ENCODE measurements at regions not wholly inside any gene's neighbourhood (a gene's known extent, or its start where the extent isn't known, plus 50 kb on each side); places are given as distances from the start of the nearest gene placed in this dataset.
"Not testable (repeated sequence)": the region's sequence is repeated elsewhere in the genome, so short reads cannot be mapped to it uniquely, and the experiment has no call there.

- TF ChIP-seq, protein P1, sequence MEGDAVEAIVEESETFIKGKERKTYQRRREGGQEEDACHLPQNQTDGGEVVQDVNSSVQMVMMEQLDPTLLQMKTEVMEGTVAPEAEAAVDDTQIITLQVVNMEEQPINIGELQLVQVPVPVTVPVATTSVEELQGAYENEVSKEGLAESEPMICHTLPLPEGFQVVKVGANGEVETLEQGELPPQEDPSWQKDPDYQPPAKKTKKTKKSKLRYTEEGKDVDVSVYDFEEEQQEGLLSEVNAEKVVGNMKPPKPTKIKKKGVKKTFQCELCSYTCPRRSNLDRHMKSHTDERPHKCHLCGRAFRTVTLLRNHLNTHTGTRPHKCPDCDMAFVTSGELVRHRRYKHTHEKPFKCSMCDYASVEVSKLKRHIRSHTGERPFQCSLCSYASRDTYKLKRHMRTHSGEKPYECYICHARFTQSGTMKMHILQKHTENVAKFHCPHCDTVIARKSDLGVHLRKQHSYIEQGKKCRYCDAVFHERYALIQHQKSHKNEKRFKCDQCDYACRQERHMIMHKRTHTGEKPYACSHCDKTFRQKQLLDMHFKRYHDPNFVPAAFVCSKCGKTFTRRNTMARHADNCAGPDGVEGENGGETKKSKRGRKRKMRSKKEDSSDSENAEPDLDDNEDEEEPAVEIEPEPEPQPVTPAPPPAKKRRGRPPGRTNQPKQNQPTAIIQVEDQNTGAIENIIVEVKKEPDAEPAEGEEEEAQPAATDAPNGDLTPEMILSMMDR (IDR thresholded peaks at IDR 0.05; ENCODE audit: low read depth, low read length) = no peak
- DNase-seq (ENCODE audit: low read depth, low spot score) = no peak
- CTCF ChIA-PET = no interaction called here
- Histone ChIP-seq H3K9me3 (ENCODE audit: control insufficient read depth, insufficient read depth, low read length) (no peaks in the 10 kb centered on the region), H3K4me3 (ENCODE audit: low read depth, low read length) (no peak overlapping the region), H3K27ac (ENCODE audit: low read depth, low read length) (no peak overlapping the region), H3K27me3 (ENCODE audit: control insufficient read depth, insufficient read depth, low read length) (no peaks in the 10 kb centered on the region)
- POLR2A ChIA-PET = no interaction called here
Measured at GRCh38 chr1:68767941-68768340, 271.1 kb upstream of the DEPDC1 start.

- TF ChIP-seq, protein P1 (IDR thresholded peaks at IDR 0.05; ENCODE audit: low read depth, low read length) = no peak
- H3K9me3 ChIP-seq (ENCODE audit: control insufficient read depth, insufficient read depth, low read length) = no peaks in the 10 kb centered on the region
- DNase-seq (ENCODE audit: low read depth, low spot score) = no peak
- H3K27ac ChIP-seq (ENCODE audit: low read depth, low read length) = no peak overlapping the region
- ChIA-PET POLR2A (no interaction called here), CTCF (no interaction called here)
- no peaks in the 10 kb centered on the region for H3K27me3 ChIP-seq (ENCODE audit: control insufficient read depth, insufficient read depth, low read length)
- H3K4me3 ChIP-seq (ENCODE audit: low read depth, low read length) = no peak overlapping the region
Measured at GRCh38 chr1:68770817-68771216, 273.9 kb upstream of the DEPDC1 start.

DNA sequence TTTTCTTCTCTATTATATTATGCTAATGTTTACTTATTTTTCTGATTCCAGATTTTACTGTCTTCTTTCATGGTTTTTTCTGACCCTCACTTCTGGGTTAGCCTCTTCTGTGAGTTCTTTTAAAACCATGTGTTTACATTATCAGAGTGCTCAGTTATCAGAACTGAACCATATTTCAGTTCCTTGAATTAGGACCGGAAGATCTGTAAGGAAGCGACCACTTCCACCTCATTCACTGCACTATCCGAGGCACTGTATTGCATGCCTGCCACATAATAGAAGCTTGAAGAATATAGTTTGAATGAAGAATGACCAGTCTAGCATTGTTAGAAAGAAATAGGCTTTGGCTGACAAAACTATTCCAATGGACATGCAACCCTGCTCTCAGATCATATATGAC lies 281.0 kb upstream of the DEPDC1 start:
- TF ChIP-seq, protein P1 (IDR thresholded peaks at IDR 0.05; ENCODE audit: low read depth, low read length) = no peak
- Histone ChIP-seq H3K27ac (ENCODE audit: low read depth, low read length) (no peak overlapping the region), H3K27me3 (ENCODE audit: control insufficient read depth, insufficient read depth, low read length) (no peaks in the 10 kb centered on the region), H3K9me3 (ENCODE audit: control insufficient read depth, insufficient read depth, low read length) (no peaks in the 10 kb centered on the region), H3K4me3 (ENCODE audit: low read depth, low read length) (no peak overlapping the region)
- ChIA-PET CTCF (no interaction called here), POLR2A (no interaction called here)
- DNase-seq (ENCODE audit: low read depth, low spot score) = no peak

GRCh38 chr1:68779841-68780240 lies 283.0 kb upstream of the DEPDC1 start:
- H3K27me3 ChIP-seq (ENCODE audit: control insufficient read depth, insufficient read depth, low read length); H3K27ac ChIP-seq (ENCODE audit: low read depth, low read length); CTCF ChIA-PET; H3K4me3 ChIP-seq (ENCODE audit: low read depth, low read length); POLR2A ChIA-PET; DNase-seq (ENCODE audit: low read depth, low spot score); H3K9me3 ChIP-seq (ENCODE audit: control insufficient read depth, insufficient read depth, low read length): not testable (repeated sequence)

DNA sequence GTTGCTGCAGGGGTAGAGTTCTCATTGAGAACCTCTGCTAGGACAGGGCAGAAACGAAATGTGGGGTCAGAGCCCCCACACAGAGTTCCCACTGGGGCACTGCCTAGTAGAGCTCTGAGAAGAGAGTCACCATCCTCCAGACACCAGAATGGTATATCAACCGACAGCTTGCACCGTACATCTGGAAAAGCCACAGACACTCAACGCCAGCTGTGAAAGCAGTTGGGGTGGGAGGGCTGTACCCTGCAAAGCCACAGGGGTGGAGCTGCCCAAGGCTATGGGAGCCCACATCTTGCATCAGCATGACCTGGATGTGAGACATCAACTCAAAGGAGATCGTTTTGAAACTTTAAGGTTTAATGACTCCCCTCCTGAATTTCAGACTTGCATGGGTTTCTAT lies 284.0 kb upstream of the DEPDC1 start:
- TF ChIP-seq, protein P1 (IDR thresholded peaks at IDR 0.05; ENCODE audit: low read depth, low read length) = no peak
- ChIA-PET POLR2A (no interaction called here), CTCF (no interaction called here)
- H3K9me3 ChIP-seq (ENCODE audit: control insufficient read depth, insufficient read depth, low read length) = no peaks in the 10 kb centered on the region
- no peak overlapping the region for H3K4me3 ChIP-seq (ENCODE audit: low read depth, low read length)
- DNase-seq (ENCODE audit: low read depth, low spot score) = no peak
- H3K27me3 ChIP-seq (ENCODE audit: control insufficient read depth, insufficient read depth, low read length) = no peaks in the 10 kb centered on the region
- H3K27ac ChIP-seq (ENCODE audit: low read depth, low read length) = no peak overlapping the region

GRCh38 chr1:68782890-68783289 lies 286.0 kb upstream of the DEPDC1 start:
- Histone ChIP-seq H3K27me3 (ENCODE audit: control insufficient read depth, insufficient read depth, low read length) (no peaks in the 10 kb centered on the region), H3K27ac (ENCODE audit: low read depth, low read length) (no peak overlapping the region), H3K4me3 (ENCODE audit: low read depth, low read length) (no peak overlapping the region), H3K9me3 (ENCODE audit: control insufficient read depth, insufficient read depth, low read length) (no peaks in the 10 kb centered on the region)
- TF ChIP-seq, protein P1 (IDR thresholded peaks at IDR 0.05; ENCODE audit: low read depth, low read length) = 0 out of 2 replicates have a peak, but pooled peaks have one; percentile 5
- POLR2A ChIA-PET = no interaction called here
- no peak for DNase-seq (ENCODE audit: low read depth, low spot score)
- CTCF ChIA-PET = no interaction called here
